HG03460 (cell line): ENCODE measurements at regions not wholly inside any gene's neighbourhood (a gene's known extent, or its start where the extent isn't known, plus 50 kb on each side); places are given as distances from the start of the nearest gene placed in this dataset.
"Not testable (repeated sequence)": the region's sequence is repeated elsewhere in the genome, so short reads cannot be mapped to it uniquely, and the experiment has no call there.

Experiments
- ATAC-seq: cut with Tn5 transposase; IDR thresholded peaks from one replicate; pipeline ENCODE4 v1.9.1; 2021; ENCODE audit not compliant: unreplicated experiment

GRCh38 chr3:40878464-40878905 lies 320.8 kb upstream of the CTNNB1 start:
- no peak for ATAC-seq

GRCh38 chr3:40885430-40885829 lies 313.9 kb upstream of the CTNNB1 start:
- no peak for ATAC-seq

GRCh38 chr3:40886660-40887425 lies 312.5 kb upstream of the CTNNB1 start:
- no peak for ATAC-seq

- no peak for ATAC-seq
These were observed 308.1 kb upstream of the CTNNB1 start for GRCh38 chr3:40891186-40891585.

GRCh38 chr3:40895109-40895508 lies 304.2 kb upstream of the CTNNB1 start:
- no peak for ATAC-seq

GRCh38 chr3:40899286-40899712 lies 300.0 kb upstream of the CTNNB1 start:
- no peak for ATAC-seq

- ATAC-seq, result no peak
These were observed 298.0 kb upstream of the CTNNB1 start for GRCh38 chr3:40901298-40901697.

- ATAC-seq, result no peak
These were observed 297.5 kb upstream of the CTNNB1 start for GRCh38 chr3:40901796-40902195.

- ATAC-seq, result not testable (repeated sequence)
These were observed 291.3 kb upstream of the CTNNB1 start for GRCh38 chr3:40907907-40908465.

GRCh38 chr3:40908612-40909011 lies 290.7 kb upstream of the CTNNB1 start:
- ATAC-seq, result no peak

- no peak for ATAC-seq
These were observed 288.0 kb upstream of the CTNNB1 start for GRCh38 chr3:40911264-40911663.

GRCh38 chr3:40911928-40912327 lies 287.4 kb upstream of the CTNNB1 start:
- peak; percentile 70 for ATAC-seq

- ATAC-seq, result no peak
These were observed 286.8 kb upstream of the CTNNB1 start for GRCh38 chr3:40912461-40912860.

- ATAC-seq, result no peak
These were observed 286.1 kb upstream of the CTNNB1 start for GRCh38 chr3:40913192-40913591.

- ATAC-seq, result no peak
These were observed 285.7 kb upstream of the CTNNB1 start for GRCh38 chr3:40913641-40914040.

GRCh38 chr3:40914475-40914874 lies 284.8 kb upstream of the CTNNB1 start:
- no peak for ATAC-seq

GRCh38 chr3:40915346-40915865 lies 283.9 kb upstream of the CTNNB1 start:
- no peak for ATAC-seq

GRCh38 chr3:40920041-40920440 lies 279.3 kb upstream of the CTNNB1 start:
- no peak for ATAC-seq

GRCh38 chr3:40921251-40921650 lies 278.1 kb upstream of the CTNNB1 start:
- ATAC-seq, result no peak

- no peak for ATAC-seq
These were observed 276.2 kb upstream of the CTNNB1 start for GRCh38 chr3:40923143-40923542.

GRCh38 chr3:40923651-40924050 lies 275.7 kb upstream of the CTNNB1 start:
- ATAC-seq, result no peak

GRCh38 chr3:40924559-40925141 lies 274.7 kb upstream of the CTNNB1 start:
- no peak for ATAC-seq
